Stromal cell of bone marrow (primary cell): ENCODE measurements at regions not wholly inside any gene's neighbourhood (a gene's known extent, or its start where the extent isn't known, plus 50 kb on each side); places are given as distances from the start of the nearest gene placed in this dataset.

Source experiments
- DNase-seq: peaks from one replicate; pipeline ENCODE4 v3.0.0-alpha.2; 2012; ENCODE audit warnings: low read depth

GRCh38 chr2:22991844-22992243 lies 393.1 kb upstream of the KLHL29 start:
- DNase-seq = no peak

GRCh38 chr2:22992441-22992840 lies 392.5 kb upstream of the KLHL29 start:
- no peak for DNase-seq

DNA sequence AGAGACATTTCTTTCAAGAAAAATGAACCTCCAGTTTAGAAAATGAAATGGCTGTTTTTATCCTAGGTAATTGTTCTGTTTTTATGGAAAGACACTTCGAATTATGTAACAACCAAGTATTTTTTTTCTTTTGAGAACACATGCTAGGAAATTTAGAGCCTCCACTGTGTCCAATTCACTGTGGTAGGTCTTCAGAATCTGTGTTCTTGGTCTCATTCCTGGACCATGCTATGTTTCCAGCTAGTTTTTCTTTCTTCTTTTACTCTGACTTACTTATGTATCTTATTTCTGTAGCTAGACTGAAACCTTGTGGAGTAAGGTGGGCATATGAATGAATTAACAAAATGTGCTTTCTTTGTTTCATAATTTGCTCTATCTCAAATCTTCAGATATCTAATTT lies 391.7 kb upstream of the KLHL29 start:
- no peak for DNase-seq

DNA sequence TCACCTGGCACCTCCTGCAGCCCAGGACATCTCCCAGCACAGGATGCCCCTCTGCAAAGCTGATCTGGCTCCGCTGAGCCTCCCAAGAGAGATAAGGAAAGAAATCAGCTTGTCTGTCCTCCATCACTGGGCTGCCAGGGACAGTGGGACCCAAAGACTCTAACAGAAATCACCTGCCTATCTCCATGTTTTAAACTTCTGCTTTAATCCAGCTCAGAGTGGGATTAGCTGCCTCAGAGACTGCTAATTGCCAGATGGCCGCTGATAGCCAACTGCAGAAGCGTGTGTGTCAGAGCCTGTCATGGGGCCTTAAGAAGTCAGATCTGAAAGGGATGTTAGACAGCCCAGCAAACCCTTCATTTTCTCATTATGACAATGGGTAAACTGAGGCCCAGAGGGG lies 389.4 kb upstream of the KLHL29 start:
- no peak for DNase-seq

- no peak for DNase-seq
Observed at GRCh38 chr2:22996911-22997310, 388.1 kb upstream of the KLHL29 start.

DNA sequence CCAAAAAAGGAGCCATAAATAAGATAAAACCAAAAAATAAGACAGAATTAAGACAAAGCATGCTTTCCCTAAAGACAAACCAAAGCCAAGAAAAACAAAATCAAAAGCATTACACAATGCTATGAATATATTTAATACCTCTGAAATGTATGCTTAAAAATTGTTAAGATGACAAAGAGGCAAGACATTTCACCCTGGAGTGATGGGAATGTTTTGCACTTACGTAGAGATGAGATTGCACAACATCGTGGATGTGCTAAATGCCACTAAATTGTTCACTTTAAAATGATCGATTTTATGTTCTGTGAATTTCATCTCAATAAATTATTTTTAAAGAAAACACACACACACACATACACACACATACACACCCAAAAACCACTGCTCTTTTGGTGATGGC lies 386.6 kb upstream of the KLHL29 start:
- DNase-seq = peak; percentile 4

- peak; percentile 39 for DNase-seq
Observed at GRCh38 chr2:22999951-23000350, 385.0 kb upstream of the KLHL29 start.

- DNase-seq = no peak
Observed at GRCh38 chr2:23002234-23002633, 382.7 kb upstream of the KLHL29 start.

DNA sequence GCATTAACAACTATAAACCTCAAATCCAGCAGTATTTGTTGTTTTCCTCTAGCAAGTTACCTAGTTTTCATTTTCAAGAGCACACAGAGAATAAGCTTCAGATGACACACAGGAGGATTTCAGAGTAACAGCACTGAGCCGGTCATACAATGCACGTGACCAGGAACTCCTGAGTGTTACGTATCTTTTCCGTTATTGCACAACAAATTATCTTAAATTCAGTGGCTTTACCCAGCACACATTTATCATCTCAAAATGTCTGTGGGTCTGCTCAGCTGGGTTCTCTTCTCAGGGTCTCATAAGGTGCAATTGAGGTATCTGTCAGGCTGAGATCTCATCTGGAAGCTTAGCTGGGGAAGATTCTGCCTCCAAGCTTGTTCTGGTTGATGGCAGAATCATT lies 379.5 kb upstream of the KLHL29 start:
- no peak for DNase-seq

- DNase-seq = no peak
Observed at GRCh38 chr2:23007631-23008235, 377.2 kb upstream of the KLHL29 start.

DNA sequence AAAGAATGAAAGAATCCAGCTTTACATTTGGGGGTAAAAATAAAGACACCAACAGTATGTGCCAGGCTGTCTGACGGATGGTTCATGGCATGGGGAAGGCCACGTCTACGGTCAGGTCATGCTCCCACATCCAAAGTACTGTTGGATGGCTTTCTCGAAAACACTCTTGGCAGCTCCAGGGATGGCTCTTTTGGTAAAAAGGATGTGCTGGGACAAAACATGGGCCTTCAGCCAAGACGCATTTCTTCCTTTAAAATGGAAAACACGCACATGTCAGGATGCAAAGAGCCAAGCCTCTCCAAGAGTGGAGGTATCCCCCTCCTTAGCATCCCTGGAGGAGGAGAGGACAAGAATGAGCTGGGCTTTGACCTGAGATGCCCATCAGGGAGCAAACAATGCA lies 376.5 kb upstream of the KLHL29 start:
- DNase-seq = no peak

GRCh38 chr2:23008951-23009350 lies 376.0 kb upstream of the KLHL29 start:
- no peak for DNase-seq

GRCh38 chr2:23009545-23010149 lies 375.3 kb upstream of the KLHL29 start:
- DNase-seq = peak; percentile 43

DNA sequence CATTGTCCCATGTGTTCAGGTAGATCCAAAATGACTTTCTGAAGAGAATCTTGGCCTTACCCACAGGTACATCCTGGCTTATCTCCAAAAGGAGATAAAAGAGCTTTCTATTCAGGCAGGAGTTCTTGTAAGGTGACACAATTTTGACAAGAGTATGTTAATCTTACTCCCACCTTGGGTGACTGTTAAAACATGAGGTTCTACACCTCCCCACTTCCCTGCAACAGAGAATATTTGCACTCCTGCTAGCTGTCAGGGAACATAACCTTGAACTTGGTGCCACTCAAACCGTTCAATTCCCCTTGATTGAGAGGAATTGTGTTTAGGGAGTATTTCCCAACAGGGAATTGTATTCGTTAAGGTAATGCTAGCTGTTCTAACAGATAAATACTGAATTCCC lies 372.5 kb upstream of the KLHL29 start:
- DNase-seq = no peak

DNA sequence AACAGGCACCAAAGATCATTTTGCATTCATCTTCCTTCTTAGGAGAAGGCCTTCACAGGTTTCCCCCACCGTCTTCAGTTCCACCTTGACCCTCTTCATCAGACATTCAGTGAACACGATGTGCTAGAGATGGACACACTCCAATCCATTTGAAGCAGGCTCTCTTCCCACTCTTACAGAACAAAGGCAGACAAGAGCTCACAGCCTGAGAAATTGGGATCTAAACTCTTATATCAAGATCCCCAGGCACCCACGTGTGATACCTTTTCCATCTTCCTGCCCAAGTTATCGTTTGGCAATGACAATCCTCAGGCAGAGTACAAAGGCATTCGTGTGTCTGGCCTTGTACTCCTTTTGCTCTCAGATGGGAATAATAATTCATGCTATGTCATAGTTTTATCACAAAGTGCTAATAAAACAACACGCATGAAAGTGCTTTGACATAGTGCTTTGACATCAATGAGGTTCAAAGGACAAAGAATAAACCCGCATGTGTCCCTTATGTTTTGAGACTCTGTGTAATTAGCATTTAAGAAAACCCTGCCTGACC lies 369.3 kb upstream of the KLHL29 start:
- no peak for DNase-seq

DNA sequence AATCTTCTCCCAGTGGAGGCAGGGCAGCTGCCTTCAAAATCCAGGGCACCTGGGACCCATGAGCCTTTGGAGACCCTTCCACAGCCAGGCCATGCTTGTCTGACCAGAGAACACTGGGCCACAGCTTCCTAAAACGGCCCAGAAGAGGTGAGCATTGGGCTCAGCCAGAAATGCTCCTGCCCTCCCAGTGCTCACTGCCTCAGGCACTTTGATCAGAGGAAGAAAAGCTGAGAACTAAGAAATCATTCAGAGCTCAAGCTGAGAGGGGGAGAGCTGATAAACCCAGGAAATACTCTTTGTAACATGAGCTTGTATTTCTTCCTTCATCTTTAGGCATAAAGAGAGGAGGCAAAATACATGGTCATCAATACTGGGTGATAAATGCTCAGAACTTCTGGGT lies 365.5 kb upstream of the KLHL29 start:
- DNase-seq = no peak

GRCh38 chr2:23020659-23021058 lies 364.3 kb upstream of the KLHL29 start:
- DNase-seq = no peak

DNA sequence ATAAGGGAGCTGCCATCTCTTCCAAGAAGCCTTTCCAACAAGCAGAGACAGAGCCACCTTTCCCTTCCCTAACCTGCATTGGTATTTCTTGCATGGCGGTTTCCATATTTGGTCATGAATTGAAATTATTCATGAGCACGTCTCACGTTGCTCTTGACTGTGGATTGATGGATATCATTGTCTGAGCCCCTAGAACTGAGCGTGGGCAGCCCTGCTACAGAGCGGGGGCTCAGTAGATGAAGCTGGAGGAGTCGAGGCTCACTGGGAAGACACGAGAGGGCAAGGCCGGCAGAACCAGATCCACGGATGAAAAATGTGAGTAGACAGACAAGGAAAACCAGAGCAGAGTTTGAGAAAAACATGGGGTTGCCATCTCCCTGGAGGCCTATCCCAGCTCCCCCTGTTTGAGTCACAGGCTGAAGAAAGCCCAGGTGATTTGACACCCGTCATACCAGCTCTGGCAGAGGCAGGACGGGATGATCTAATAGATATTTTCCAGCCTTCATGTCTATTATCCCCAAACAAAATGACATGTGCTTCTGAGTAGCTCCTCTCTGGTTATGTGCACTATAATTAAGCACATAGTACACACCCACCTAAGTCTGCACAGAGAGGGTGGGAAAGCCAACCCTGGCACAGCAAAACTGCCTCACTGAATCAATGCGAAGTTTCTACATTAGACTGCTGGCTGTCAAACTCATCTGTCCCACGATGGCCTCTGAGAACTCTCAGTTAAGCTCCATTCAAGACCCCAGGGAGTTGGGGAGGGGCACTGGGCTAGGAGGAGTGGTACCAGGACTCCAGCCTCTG lies 363.5 kb upstream of the KLHL29 start:
- DNase-seq = no peak

GRCh38 chr2:23023722-23024121 lies 361.3 kb upstream of the KLHL29 start:
- DNase-seq = no peak

DNA sequence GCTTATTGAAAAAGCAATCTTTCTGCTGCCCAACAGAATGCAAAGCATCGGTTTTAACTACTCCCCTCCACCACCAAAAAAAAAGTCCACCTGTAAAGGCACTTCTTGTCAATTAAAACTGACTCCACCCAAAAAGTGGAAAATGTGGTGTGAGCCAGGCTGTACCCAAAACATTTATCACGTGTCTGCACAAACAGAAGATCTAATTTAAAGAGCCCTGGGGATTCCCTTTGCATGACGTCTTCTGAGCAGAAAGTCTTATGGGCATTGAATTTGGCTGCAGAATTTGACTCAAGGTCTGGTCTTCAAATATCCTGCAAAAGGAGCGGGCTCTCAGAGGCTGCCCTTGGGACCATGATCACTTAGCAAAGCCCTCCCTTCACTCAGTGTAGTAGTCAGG lies 358.3 kb upstream of the KLHL29 start:
- no peak for DNase-seq

GRCh38 chr2:23027396-23027795 lies 357.6 kb upstream of the KLHL29 start:
- DNase-seq = no peak

DNA sequence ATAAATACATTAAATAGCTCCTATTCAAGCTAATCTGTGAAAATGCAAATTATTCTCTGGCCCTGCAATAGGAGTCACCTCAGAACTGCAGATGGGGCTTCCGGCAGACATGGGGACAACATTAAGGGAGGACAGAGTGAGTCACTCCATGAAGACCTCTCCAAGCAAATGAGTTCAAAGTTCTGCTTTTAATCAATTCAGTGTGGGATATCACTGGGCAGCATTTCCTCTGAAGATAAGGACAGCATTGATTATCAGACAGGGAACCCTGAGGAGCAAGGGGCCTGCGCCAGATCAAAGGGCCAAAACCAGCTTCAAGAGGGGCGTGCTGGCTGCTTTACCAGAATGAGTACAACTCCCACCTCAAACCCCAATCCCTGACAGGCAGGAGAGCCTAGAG lies 356.9 kb upstream of the KLHL29 start:
- DNase-seq = no peak

DNA sequence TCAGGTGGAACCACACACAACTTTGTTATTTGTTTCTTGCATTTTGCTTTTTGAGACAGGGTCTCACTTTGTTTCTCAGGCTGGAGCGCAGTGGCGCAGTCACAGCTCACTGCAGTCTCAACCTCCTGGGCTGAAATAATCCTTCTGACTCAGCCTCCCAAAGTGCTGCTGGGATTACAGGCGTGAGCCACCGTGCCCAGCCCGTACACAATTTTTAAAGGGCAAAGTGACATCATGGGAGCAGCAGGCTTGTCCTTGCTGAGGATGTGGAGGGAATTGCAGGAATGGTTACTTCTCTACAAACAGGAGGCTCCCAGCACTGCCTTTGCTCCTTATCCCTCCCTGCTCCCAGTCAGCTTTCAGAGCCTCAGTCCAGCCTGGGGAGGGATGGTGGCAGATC lies 355.9 kb upstream of the KLHL29 start:
- no peak for DNase-seq
